ENCODE measurements at regions not wholly inside any gene's neighbourhood (a gene's known extent, or its start where the extent isn't known, plus 50 kb on each side); places are given as distances from the start of the nearest gene placed in this dataset.
"Not testable (repeated sequence)": the region's sequence is repeated elsewhere in the genome, so short reads cannot be mapped to it uniquely, and the experiment has no call there.

DNA sequence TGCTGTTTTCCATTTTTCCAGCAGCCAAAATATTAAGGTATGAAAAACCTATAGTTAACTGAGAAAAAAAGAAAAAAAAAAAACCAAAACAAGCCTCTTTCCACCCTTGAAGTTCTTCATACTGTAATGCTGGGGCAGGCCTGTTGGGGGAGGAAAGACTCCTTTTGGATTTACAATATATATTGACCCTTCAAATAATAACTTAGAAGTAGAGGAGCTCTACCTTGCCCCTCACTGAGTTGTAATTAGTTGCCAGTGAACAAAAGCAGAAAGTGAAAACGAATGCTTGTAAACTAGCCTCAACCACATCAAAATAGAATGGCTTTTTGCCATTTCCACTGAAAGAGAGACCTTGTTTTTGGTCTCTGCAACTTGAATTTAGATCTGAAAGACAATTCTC lies 326.6 kb downstream of the NR2F2 start:
- CTCF ChIA-PET: no interaction called here
- TF ChIP-seq, protein P1, sequence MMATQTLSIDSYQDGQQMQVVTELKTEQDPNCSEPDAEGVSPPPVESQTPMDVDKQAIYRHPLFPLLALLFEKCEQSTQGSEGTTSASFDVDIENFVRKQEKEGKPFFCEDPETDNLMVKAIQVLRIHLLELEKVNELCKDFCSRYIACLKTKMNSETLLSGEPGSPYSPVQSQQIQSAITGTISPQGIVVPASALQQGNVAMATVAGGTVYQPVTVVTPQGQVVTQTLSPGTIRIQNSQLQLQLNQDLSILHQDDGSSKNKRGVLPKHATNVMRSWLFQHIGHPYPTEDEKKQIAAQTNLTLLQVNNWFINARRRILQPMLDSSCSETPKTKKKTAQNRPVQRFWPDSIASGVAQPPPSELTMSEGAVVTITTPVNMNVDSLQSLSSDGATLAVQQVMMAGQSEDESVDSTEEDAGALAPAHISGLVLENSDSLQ (IDR thresholded peaks at IDR 0.05): no peak
- TF ChIP-seq ARNT (IDR thresholded peaks at IDR 0.05) (no peak), FOXA1 (IDR thresholded peaks at IDR 0.05) (no peak), LEF1 (IDR thresholded peaks at IDR 0.05; ENCODE audit: borderline replicate concordance) (no peak), NFRKB (IDR thresholded peaks at IDR 0.05) (no peak), SUZ12 (IDR thresholded peaks at IDR 0.05) (no peak), HDGF (IDR thresholded peaks at IDR 0.05; ENCODE audit: borderline replicate concordance) (no peak), TARDBP (IDR thresholded peaks at IDR 0.05) (no peak)
- no peak for DNase-seq (ENCODE audit: extremely low spot score)

DNA sequence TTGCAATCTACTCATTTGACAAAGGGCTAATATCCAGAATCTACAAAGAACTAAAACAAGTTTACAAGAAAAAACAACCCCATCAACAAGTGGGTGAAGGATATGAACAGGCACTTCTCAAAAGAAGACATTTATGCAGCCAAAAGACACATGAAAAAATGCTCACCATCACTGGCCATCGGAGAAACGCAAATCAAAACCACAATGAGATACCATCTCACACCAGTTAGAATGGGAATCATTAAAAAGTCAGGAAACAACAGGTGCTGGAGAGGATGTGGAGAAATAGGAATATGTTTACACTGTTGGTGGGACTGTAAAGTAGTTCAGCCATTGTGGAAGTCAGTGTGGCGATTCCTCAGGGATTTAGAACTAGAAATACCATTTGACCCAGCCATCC lies 336.5 kb downstream of the NR2F2 start:
- CTCF ChIA-PET; POLR2A ChIA-PET; DNase-seq (ENCODE audit: extremely low spot score): not testable (repeated sequence)

More for the DNA sequence above, 326.6 kb downstream of the NR2F2 start:
- POLR2A ChIA-PET: no interaction called here

DNA sequence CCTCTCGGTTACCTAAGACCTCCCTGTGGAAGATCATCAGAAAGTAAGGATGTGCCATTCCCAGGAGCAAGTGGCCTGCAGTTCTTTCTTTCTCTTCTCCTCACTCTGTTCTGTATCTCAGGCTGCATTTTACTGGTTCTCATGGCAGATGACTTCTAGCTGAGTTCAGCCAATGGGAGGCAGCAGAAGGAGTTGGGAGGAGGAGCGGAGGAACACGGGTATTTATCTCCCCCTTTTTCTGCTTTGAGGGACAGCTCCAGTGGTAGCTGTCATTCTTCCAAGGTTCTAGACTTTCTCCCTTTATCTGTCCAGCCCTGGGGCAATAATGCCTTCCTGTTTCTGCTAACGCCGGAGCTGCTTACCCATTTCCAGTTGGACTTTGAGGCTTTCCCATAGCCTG lies 339.9 kb downstream of the NR2F2 start:
- CTCF ChIA-PET: no interaction called here
- DNase-seq (ENCODE audit: extremely low spot score): no peak
- POLR2A ChIA-PET: no interaction called here
- no peak for TF ChIP-seq ELF4 (IDR thresholded peaks at IDR 0.05)
- TF ChIP-seq, protein P1 (IDR thresholded peaks at IDR 0.05): no peak
- TF ChIP-seq FOXA1 (IDR thresholded peaks at IDR 0.05): no peak
- no peak for TF ChIP-seq L3MBTL2 (conservative IDR thresholded peaks at IDR 0.05)
- TF ChIP-seq ARNT (IDR thresholded peaks at IDR 0.05): no peak
- no peak for TF ChIP-seq SUZ12 (IDR thresholded peaks at IDR 0.05)
- TF ChIP-seq NFRKB (IDR thresholded peaks at IDR 0.05): no peak
- TF ChIP-seq BHLHE40 (IDR thresholded peaks at IDR 0.05; ENCODE audit: borderline replicate concordance): no peak
- no peak for TF ChIP-seq FOXM1 (IDR thresholded peaks at IDR 0.05; ENCODE audit: borderline replicate concordance)
- TF ChIP-seq CTBP1 (IDR thresholded peaks at IDR 0.05; ENCODE audit: borderline replicate concordance): no peak
- no peak for TF ChIP-seq LEF1 (IDR thresholded peaks at IDR 0.05; ENCODE audit: borderline replicate concordance)
- TF ChIP-seq FOXK2 (IDR thresholded peaks at IDR 0.05): no peak
- TF ChIP-seq ZNF384 (IDR thresholded peaks at IDR 0.05): no peak
- no peak for TF ChIP-seq SP1 (IDR thresholded peaks at IDR 0.05)
- TF ChIP-seq HDGF (IDR thresholded peaks at IDR 0.05; ENCODE audit: borderline replicate concordance): no peak
- TF ChIP-seq TARDBP (IDR thresholded peaks at IDR 0.05): no peak

DNA sequence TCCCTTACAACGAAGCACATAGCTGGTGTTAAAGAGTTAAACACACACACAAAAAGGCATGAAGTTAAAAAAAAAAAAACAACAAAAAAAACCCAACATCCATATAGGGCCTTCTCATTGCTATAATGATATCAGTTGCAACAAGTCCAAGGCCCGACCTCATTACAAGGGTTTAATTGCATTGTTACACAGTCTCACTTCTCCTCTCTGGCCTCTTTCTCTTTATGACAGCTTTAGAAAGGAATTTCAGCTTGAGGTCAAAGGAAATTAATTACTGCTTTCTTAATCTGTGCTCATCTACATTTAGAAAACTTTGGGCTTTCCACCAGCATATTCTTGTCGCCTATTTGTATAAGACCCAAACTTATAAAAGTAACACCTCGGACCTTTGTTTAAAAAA lies 342.1 kb downstream of the NR2F2 start:
- no peak for TF ChIP-seq L3MBTL2 (conservative IDR thresholded peaks at IDR 0.05)
- no peak for TF ChIP-seq ELF4 (IDR thresholded peaks at IDR 0.05)
- TF ChIP-seq LEF1 (IDR thresholded peaks at IDR 0.05; ENCODE audit: borderline replicate concordance): no peak
- no peak for TF ChIP-seq ARNT (IDR thresholded peaks at IDR 0.05)
- TF ChIP-seq, protein P1 (IDR thresholded peaks at IDR 0.05): no peak
- no peak for TF ChIP-seq FOXM1 (IDR thresholded peaks at IDR 0.05; ENCODE audit: borderline replicate concordance)
- TF ChIP-seq HDGF (IDR thresholded peaks at IDR 0.05; ENCODE audit: borderline replicate concordance): no peak
- no peak for TF ChIP-seq ZNF384 (IDR thresholded peaks at IDR 0.05)
- no peak for TF ChIP-seq FOXK2 (IDR thresholded peaks at IDR 0.05)
- no peak for TF ChIP-seq TARDBP (IDR thresholded peaks at IDR 0.05)
- CTCF ChIA-PET: interaction anchor here (0.7 kb wide), 1 partner anchor 127 kb away, joined by 9 read pairs; no protein-coding TSS in a partner anchor
- POLR2A ChIA-PET: no interaction called here
- no peak for DNase-seq (ENCODE audit: extremely low spot score)

DNA sequence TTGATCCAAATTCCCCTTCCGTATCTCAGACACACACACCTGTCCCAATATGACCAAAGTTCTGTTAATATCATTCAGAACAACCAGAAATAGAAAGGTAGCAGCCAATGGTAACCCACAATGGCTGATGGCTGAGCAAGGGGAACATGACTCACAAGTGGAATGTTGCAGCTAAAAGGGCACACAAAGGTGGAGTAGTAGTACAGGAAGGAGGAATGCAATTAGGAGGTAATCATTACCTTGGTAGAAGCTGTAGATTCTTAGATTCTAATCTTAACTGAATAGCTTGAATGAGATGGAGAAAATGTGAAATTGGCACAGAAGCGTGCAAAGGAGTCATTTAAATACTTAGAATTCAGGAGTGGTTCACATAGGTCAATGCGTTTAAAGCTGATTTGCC lies 347.9 kb downstream of the NR2F2 start:
- CTCF ChIA-PET: no interaction called here
- TF ChIP-seq TARDBP (IDR thresholded peaks at IDR 0.05) (no peak), ELF4 (IDR thresholded peaks at IDR 0.05) (no peak), SP1 (IDR thresholded peaks at IDR 0.05) (no peak), FOXA1 (IDR thresholded peaks at IDR 0.05) (no peak), NFRKB (IDR thresholded peaks at IDR 0.05) (no peak), LEF1 (IDR thresholded peaks at IDR 0.05; ENCODE audit: borderline replicate concordance) (no peak), BHLHE40 (IDR thresholded peaks at IDR 0.05; ENCODE audit: borderline replicate concordance) (no peak), FOXK2 (IDR thresholded peaks at IDR 0.05) (no peak), FOXM1 (IDR thresholded peaks at IDR 0.05; ENCODE audit: borderline replicate concordance) (no peak), CTBP1 (IDR thresholded peaks at IDR 0.05; ENCODE audit: borderline replicate concordance) (no peak), ARNT (IDR thresholded peaks at IDR 0.05) (no peak), SUZ12 (IDR thresholded peaks at IDR 0.05) (no peak), ZNF384 (IDR thresholded peaks at IDR 0.05) (no peak), HDGF (IDR thresholded peaks at IDR 0.05; ENCODE audit: borderline replicate concordance) (no peak), L3MBTL2 (conservative IDR thresholded peaks at IDR 0.05) (no peak)
- TF ChIP-seq, protein P1 (IDR thresholded peaks at IDR 0.05): no peak

DNA sequence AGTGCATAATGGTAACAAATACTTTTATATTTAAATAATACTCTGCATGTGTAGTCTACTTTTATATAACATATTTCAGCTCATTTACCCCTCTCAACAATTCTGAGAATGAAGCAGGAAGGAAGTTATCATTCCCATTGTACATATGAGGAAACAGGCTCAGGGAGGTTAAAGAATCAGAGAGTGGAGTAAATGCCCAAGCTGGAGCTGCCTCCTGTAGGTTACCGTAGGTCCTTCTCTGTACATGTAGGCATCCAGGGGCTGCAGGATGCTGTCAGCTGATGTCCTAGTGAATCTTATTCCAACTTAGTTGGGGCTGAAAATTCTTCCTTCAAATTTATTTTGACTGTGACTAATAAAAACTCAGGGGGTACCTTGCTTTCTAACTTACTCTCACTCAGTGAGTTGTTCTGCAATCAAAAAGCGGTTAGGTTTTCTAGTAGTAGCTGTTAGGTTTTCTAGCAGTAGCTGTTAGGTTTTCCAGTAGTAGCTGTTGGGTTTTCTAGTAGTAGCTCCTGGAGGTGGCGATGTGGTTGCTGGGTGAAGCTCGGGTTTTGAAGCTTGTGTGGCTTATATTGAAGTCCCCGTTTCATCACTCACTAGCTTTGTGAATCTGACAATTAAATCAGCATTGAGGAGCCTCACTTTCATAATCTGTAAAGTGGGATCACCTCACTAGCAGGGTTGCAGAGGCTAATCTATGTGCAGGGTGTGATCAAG lies 357.0 kb downstream of the NR2F2 start:
- TF ChIP-seq ELF4 (IDR thresholded peaks at IDR 0.05) (no peak), ZNF384 (IDR thresholded peaks at IDR 0.05) (no peak), BHLHE40 (IDR thresholded peaks at IDR 0.05; ENCODE audit: borderline replicate concordance) (no peak), ARNT (IDR thresholded peaks at IDR 0.05) (no peak), LEF1 (IDR thresholded peaks at IDR 0.05; ENCODE audit: borderline replicate concordance) (no peak), L3MBTL2 (conservative IDR thresholded peaks at IDR 0.05) (no peak), TARDBP (IDR thresholded peaks at IDR 0.05) (no peak), HDGF (IDR thresholded peaks at IDR 0.05; ENCODE audit: borderline replicate concordance) (no peak), CTBP1 (IDR thresholded peaks at IDR 0.05; ENCODE audit: borderline replicate concordance) (no peak), FOXA1 (IDR thresholded peaks at IDR 0.05) (no peak), SP1 (IDR thresholded peaks at IDR 0.05) (no peak)
- TF ChIP-seq, protein P1 (IDR thresholded peaks at IDR 0.05): no peak
- CTCF ChIA-PET: interaction anchor here (0.8 kb wide), 1 partner anchor 8 kb away, joined by 3 read pairs; no protein-coding TSS in a partner anchor
- no peak for DNase-seq (ENCODE audit: extremely low spot score)
- POLR2A ChIA-PET: interaction anchor here (1.0 kb wide), 1 partner anchor 355 kb away, joined by 3 read pairs; no protein-coding TSS in a partner anchor

More for the DNA sequence above, 347.9 kb downstream of the NR2F2 start:
- POLR2A ChIA-PET: no interaction called here
- DNase-seq (ENCODE audit: extremely low spot score): no peak

Measured in HEK293T (cell line).